ENCODE measurements at regions not wholly inside any gene's neighbourhood (a gene's known extent, or its start where the extent isn't known, plus 50 kb on each side); places are given as distances from the start of the nearest gene placed in this dataset.
"Not testable (repeated sequence)": the region's sequence is repeated elsewhere in the genome, so short reads cannot be mapped to it uniquely, and the experiment has no call there.

- H3K4me3 ChIP-seq; H3K27ac ChIP-seq (ENCODE audit: low read depth in 1 of 2, low read length in 1 of 2); H3K27me3 ChIP-seq (ENCODE audit: control insufficient read depth in 3 of 3, insufficient read depth in 3 of 3, low read length in 2 of 3); ATAC-seq (ENCODE audit: insufficient read depth, low FRiP score); H3K9ac ChIP-seq (ENCODE audit: insufficient read depth in 1 of 2, low read length in 2 of 2); DNase-seq; H3K4me1 ChIP-seq (ENCODE audit: control insufficient read depth in 5 of 5, insufficient read depth in 5 of 5, low read length in 5 of 5); H3K9me3 ChIP-seq (ENCODE audit: control insufficient read depth in 4 of 4, insufficient read depth in 3 of 4, low read length in 3 of 4); H3K36me3 ChIP-seq (ENCODE audit: control insufficient read depth in 4 of 4, insufficient read depth in 4 of 4, low read length in 4 of 4): not testable (repeated sequence)
- 92 to 96% methylated on average over 27 of the region's 27 CpGs for WGBS, 2 donors
Measured at GRCh38 chr9:97130387-97130786, 91.4 kb upstream of the CTSV start.

DNA sequence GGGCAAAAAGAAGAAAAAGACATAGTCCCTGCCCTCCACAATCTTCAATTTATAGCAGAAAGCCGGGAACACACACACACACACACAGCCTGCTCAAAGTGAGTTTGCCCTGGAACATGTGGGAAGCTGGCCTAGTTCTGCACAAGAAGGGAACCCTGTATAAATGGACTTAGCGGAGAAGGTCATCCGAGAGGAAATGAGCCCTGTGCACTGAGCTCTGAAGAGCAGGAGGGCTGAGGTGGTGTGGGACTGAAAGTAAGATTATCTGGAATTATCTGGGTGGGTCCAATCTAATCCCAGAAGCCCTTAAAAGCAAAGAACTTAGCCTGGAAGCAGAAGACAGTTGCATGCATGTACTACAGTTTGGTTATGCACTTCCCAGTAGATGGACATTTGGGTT is 90.0 kb upstream of the CTSV start:
- Histone ChIP-seq H3K36me3 (ENCODE audit: control insufficient read depth in 4 of 4, insufficient read depth in 4 of 4, low read length in 4 of 4) (no peaks in the 10 kb centered on the region), H3K27me3 (ENCODE audit: control insufficient read depth in 3 of 3, insufficient read depth in 3 of 3, low read length in 2 of 3) (no peaks in the 10 kb centered on the region), H3K4me3 (no peak overlapping the region), H3K27ac (ENCODE audit: low read depth in 1 of 2, low read length in 1 of 2) (no peak overlapping the region), H3K9ac (ENCODE audit: insufficient read depth in 1 of 2, low read length in 2 of 2) (no peak overlapping the region), H3K4me1 (ENCODE audit: control insufficient read depth in 5 of 5, insufficient read depth in 5 of 5, low read length in 5 of 5) (no peaks in the 10 kb centered on the region), H3K9me3 (ENCODE audit: control insufficient read depth in 4 of 4, insufficient read depth in 3 of 4, low read length in 3 of 4) (no peaks in the 10 kb centered on the region)
- no peak for TF ChIP-seq CTCF (IDR thresholded peaks at IDR 0.05; ENCODE audit: control extremely low read depth, extremely low read depth)
- WGBS, 2 donors, result 94 to 97% methylated on average over 3 of the region's 3 CpGs
- DNase-seq, result no peak
- no peak for ATAC-seq (ENCODE audit: insufficient read depth, low FRiP score)

GRCh38 chr9:97124256-97124655 is 85.3 kb upstream of the CTSV start:
- no peaks in the 10 kb centered on the region for H3K36me3 ChIP-seq (ENCODE audit: control insufficient read depth in 4 of 4, insufficient read depth in 4 of 4, low read length in 4 of 4)

GRCh38 chr9:97110696-97111095 is 71.8 kb upstream of the CTSV start:
- no peak for ATAC-seq (ENCODE audit: insufficient read depth, low FRiP score)

More at GRCh38 chr9:97124256-97124655, 85.3 kb upstream of the CTSV start:
- ATAC-seq (ENCODE audit: insufficient read depth, low FRiP score) (no peak), DNase-seq (no peak)
- Histone ChIP-seq H3K4me1 (ENCODE audit: control insufficient read depth in 5 of 5, insufficient read depth in 5 of 5, low read length in 5 of 5) (no peaks in the 10 kb centered on the region), H3K4me3 (no peak overlapping the region), H3K9me3 (ENCODE audit: control insufficient read depth in 4 of 4, insufficient read depth in 3 of 4, low read length in 3 of 4) (no peaks in the 10 kb centered on the region), H3K27me3 (ENCODE audit: control insufficient read depth in 3 of 3, insufficient read depth in 3 of 3, low read length in 2 of 3) (no peaks in the 10 kb centered on the region), H3K27ac (ENCODE audit: low read depth in 1 of 2, low read length in 1 of 2) (no peak overlapping the region), H3K9ac (ENCODE audit: insufficient read depth in 1 of 2, low read length in 2 of 2) (no peak overlapping the region)
- 68 to 73% methylated on average over 4 of the region's 4 CpGs for WGBS, 2 donors
- no peak for TF ChIP-seq CTCF (IDR thresholded peaks at IDR 0.05; ENCODE audit: control extremely low read depth, extremely low read depth)

More at GRCh38 chr9:97110696-97111095, 71.8 kb upstream of the CTSV start:
- no peak for TF ChIP-seq CTCF (IDR thresholded peaks at IDR 0.05; ENCODE audit: control extremely low read depth, extremely low read depth)
- DNase-seq, result no peak
- no peak overlapping the region for H3K27ac ChIP-seq (ENCODE audit: low read depth in 1 of 2, low read length in 1 of 2)
- peaks cover 0 to 4% (median 0%) of the 10 kb centered on the region in 4 donors for H3K9me3 ChIP-seq (ENCODE audit: control insufficient read depth in 4 of 4, insufficient read depth in 3 of 4, low read length in 3 of 4)
- WGBS, 2 donors, result 74 to 97% methylated on average over 2 of the region's 2 CpGs
- H3K9ac ChIP-seq (ENCODE audit: insufficient read depth in 1 of 2, low read length in 2 of 2), result no peak overlapping the region
- H3K36me3 ChIP-seq (ENCODE audit: control insufficient read depth in 4 of 4, insufficient read depth in 4 of 4, low read length in 4 of 4), result no peaks in the 10 kb centered on the region
- no peaks in the 10 kb centered on the region for H3K27me3 ChIP-seq (ENCODE audit: control insufficient read depth in 3 of 3, insufficient read depth in 3 of 3, low read length in 2 of 3)
- no peak overlapping the region for H3K4me3 ChIP-seq
- no peaks in the 10 kb centered on the region for H3K4me1 ChIP-seq (ENCODE audit: control insufficient read depth in 5 of 5, insufficient read depth in 5 of 5, low read length in 5 of 5)
